Prostate gland (tissue), 2 donors: ENCODE measurements at regions not wholly inside any gene's neighbourhood (a gene's known extent, or its start where the extent isn't known, plus 50 kb on each side); places are given as distances from the start of the nearest gene placed in this dataset.

Experiments
- DNase-seq: peaks from one replicate; pipeline ENCODE4 v3.0.0-alpha.2; 2019; ENCODE audit warnings: low spot score
- H3K27ac ChIP-seq, 2 donors: fragments of 200-600 bp; sonication (generic); 2 replicates each; pipeline ENCODE4 v1.5.1; 2017 to 2019
- H3K27me3 ChIP-seq: fragments of 200-600 bp; sonication (generic); replicated peaks from 2 replicates; pipeline ENCODE4 v1.5.1; 2019; ENCODE audit not compliant: insufficient read depth
- H3K36me3 ChIP-seq, 2 donors: fragments of 200-600 bp; sonication (generic); 1 replicate in 1 of 2; 2 replicates in 1 of 2; pipeline versions ENCODE4 v1.5.1 to v1.8.1; 2017 to 2019
- H3K4me1 ChIP-seq: fragments of 200-600 bp; sonication (generic); replicated peaks from 2 replicates; pipeline ENCODE4 v1.5.1; 2019
- H3K4me3 ChIP-seq, 2 donors: fragments of 200-600 bp; sonication (generic); 2 replicates each; pipeline ENCODE4 v1.5.1; 2017 to 2019
- H3K9me3 ChIP-seq: fragments of 200-600 bp; sonication (generic); 2 replicates; pipeline ENCODE4 v1.5.1; 2017
- CTCF ChIP-seq, 4 experiments: fragments of 200-600 bp in 2 of 4; fragments of 450-650 bp in 2 of 4; sonication (generic) in 2 of 4; IDR thresholded peaks; 1 replicate in 3 of 4; 2 replicates in 1 of 4; pipeline ENCODE4 v1.5.1; 2016 to 2019; ENCODE audit warnings: antibody characterized with exemption in 4 of 4, mild to moderate bottlenecking in 2 of 4, moderate library complexity in 2 of 4
- POLR2A ChIP-seq: fragments of 450-650 bp; IDR thresholded peaks from one replicate; pipeline ENCODE4 v1.6.1; 2016; ENCODE audit warnings: antibody characterized with exemption, mild to moderate bottlenecking
- POLR2AphosphoS5 ChIP-seq: sonication (generic); formaldehyde crosslinking; IDR thresholded peaks from one replicate; pipeline ENCODE4 v1.6.1; 2017; ENCODE audit warnings: antibody characterized with exemption
- WGBS: methylation state at CpG from one replicate; pipeline ENCODE4 v1.1.5; 2018; 5-methylcytosine and 5-hydroxymethylcytosine counted together
- intact Hi-C: fragments of 100-400 bp; cut with DNase I; formaldehyde crosslinking; loops from one replicate; pipeline ENCODE4 v1.14.2; 2022

GRCh38 chr2:6676241-6676640 lies 189.5 kb downstream of the CMPK2 start:
- no peaks in the 10 kb centered on the region for H3K4me1 ChIP-seq

GRCh38 chr2:6676776-6677175 lies 188.9 kb downstream of the CMPK2 start:
- no peaks in the 10 kb centered on the region for H3K36me3 ChIP-seq
- H3K4me3 ChIP-seq, result no peak overlapping the region
- H3K27ac ChIP-seq, result no peak overlapping the region
- intact Hi-C loops, result no loop called here
- no peak for DNase-seq
- no peaks in the 10 kb centered on the region for H3K9me3 ChIP-seq
- no peak for TF ChIP-seq POLR2A
- TF ChIP-seq CTCF (IDR thresholded peaks at IDR 0.05), result no peak
- TF ChIP-seq POLR2AphosphoS5, result no peak
- H3K4me1 ChIP-seq, result no peaks in the 10 kb centered on the region
- no peaks in the 10 kb centered on the region for H3K27me3 ChIP-seq

More at GRCh38 chr2:6676241-6676640, 189.5 kb downstream of the CMPK2 start:
- DNase-seq, result no peak
- no peaks in the 10 kb centered on the region for H3K27me3 ChIP-seq
- H3K27ac ChIP-seq, result no peak overlapping the region
- H3K9me3 ChIP-seq, result no peaks in the 10 kb centered on the region
- H3K4me3 ChIP-seq, result no peak overlapping the region
- no peaks in the 10 kb centered on the region for H3K36me3 ChIP-seq
- 27% methylated on average over 1 of the region's 1 CpG for WGBS
- intact Hi-C loops, result no loop called here
- no peak for TF ChIP-seq CTCF (IDR thresholded peaks at IDR 0.05)
- no peak for TF ChIP-seq POLR2A
- TF ChIP-seq POLR2AphosphoS5, result no peak

GRCh38 chr2:6679471-6679870 lies 186.2 kb downstream of the CMPK2 start:
- intact Hi-C loops, result no loop called here

GRCh38 chr2:6683516-6683915 lies 182.2 kb downstream of the CMPK2 start:
- H3K27ac ChIP-seq, result no peak overlapping the region
- whole genome bisulfite sequencing, result 9% methylated on average over 3 of the region's 3 CpGs

More at GRCh38 chr2:6679471-6679870, 186.2 kb downstream of the CMPK2 start:
- Histone ChIP-seq H3K36me3 (no peaks in the 10 kb centered on the region), H3K9me3 (no peaks in the 10 kb centered on the region), H3K27me3 (no peaks in the 10 kb centered on the region), H3K4me1 (no peaks in the 10 kb centered on the region), H3K4me3 (no peak overlapping the region), H3K27ac (no peak overlapping the region)
- 68% methylated on average over 2 of the region's 2 CpGs for WGBS
- TF ChIP-seq CTCF (IDR thresholded peaks at IDR 0.05), result no peak
- no peak for TF ChIP-seq POLR2AphosphoS5
- TF ChIP-seq POLR2A, result no peak
- DNase-seq, result no peak

More at GRCh38 chr2:6683516-6683915, 182.2 kb downstream of the CMPK2 start:
- Histone ChIP-seq H3K4me3 (no peak overlapping the region), H3K36me3 (no peaks in the 10 kb centered on the region), H3K4me1 (no peaks in the 10 kb centered on the region), H3K27me3 (no peaks in the 10 kb centered on the region), H3K9me3 (no peaks in the 10 kb centered on the region)
- TF ChIP-seq CTCF (IDR thresholded peaks at IDR 0.05), result no peak
- no peak for TF ChIP-seq POLR2A
- no peak for TF ChIP-seq POLR2AphosphoS5
- intact Hi-C loops, result no loop called here
- no peak for DNase-seq
